RWPE2 (cell line): ENCODE measurements at regions not wholly inside any gene's neighbourhood (a gene's known extent, or its start where the extent isn't known, plus 50 kb on each side); places are given as distances from the start of the nearest gene placed in this dataset.

Source experiments
- ATAC-seq: fragments of 200-7000 bp; cut with Tn5 transposase; 3 replicates; pipeline ENCODE4 v1.9.1; 2021; ENCODE audit warnings: low read depth
- DNase-seq: peaks from one replicate; pipeline ENCODE4 v3.0.0-alpha.2; 2020; ENCODE audit warnings: low spot score
- H3K27ac ChIP-seq: fragments of 450-650 bp; 2 replicates; pipeline ENCODE4 v1.5.1; 2017; ENCODE audit warnings: mild to moderate bottlenecking; ENCODE audit not compliant: poor library complexity, severe bottlenecking
- H3K27me3 ChIP-seq: fragments of 250-450 bp; sonication (Bioruptor Pico); 2 replicates; pipeline ENCODE4 v1.5.1; 2021; ENCODE audit warnings: mild to moderate bottlenecking, moderate library complexity; ENCODE audit not compliant: insufficient read depth, poor library complexity, severe bottlenecking
- H3K36me3 ChIP-seq: fragments of 250-450 bp; sonication (Bioruptor Pico); 2 replicates; pipeline ENCODE4 v1.5.1; 2020; ENCODE audit warnings: low read depth, mild to moderate bottlenecking, moderate library complexity
- H3K4me1 ChIP-seq: fragments of 250-450 bp; sonication (Bioruptor Pico); 2 replicates; pipeline ENCODE4 v1.5.1; 2021; ENCODE audit warnings: mild to moderate bottlenecking, moderate library complexity; ENCODE audit not compliant: insufficient read depth, poor library complexity, severe bottlenecking
- H3K4me3 ChIP-seq: fragments of 250-450 bp; sonication (Bioruptor Pico); 2 replicates; pipeline ENCODE4 v1.5.1; 2021; ENCODE audit warnings: mild to moderate bottlenecking, moderate library complexity; ENCODE audit not compliant: severe bottlenecking
- H3K9me3 ChIP-seq: fragments of 250-450 bp; sonication (Bioruptor Pico); 2 replicates; pipeline ENCODE4 v1.5.1; 2021; ENCODE audit warnings: mild to moderate bottlenecking, moderate library complexity; ENCODE audit not compliant: severe bottlenecking
- CTCF ChIP-seq: fragments of 450-650 bp; IDR thresholded peaks from one replicate; pipeline ENCODE4 v1.5.1; 2017; ENCODE audit warnings: mild to moderate bottlenecking, moderate library complexity; ENCODE audit not compliant: poor library complexity, severe bottlenecking

- H3K4me3 ChIP-seq: no peak overlapping the region
- H3K27me3 ChIP-seq: no peaks in the 10 kb centered on the region
- H3K9me3 ChIP-seq: no peaks in the 10 kb centered on the region
- no peak overlapping the region for H3K27ac ChIP-seq
- ATAC-seq (no peak), DNase-seq (no peak)
- H3K36me3 ChIP-seq: no peaks in the 10 kb centered on the region
- no peak for TF ChIP-seq CTCF
- H3K4me1 ChIP-seq: no peaks in the 10 kb centered on the region
Measured at GRCh38 chr11:106409671-106410070, 332.2 kb downstream of the AASDHPPT start.

- Histone ChIP-seq H3K9me3 (no peaks in the 10 kb centered on the region), H3K4me1 (no peaks in the 10 kb centered on the region), H3K4me3 (no peak overlapping the region), H3K27me3 (no peaks in the 10 kb centered on the region), H3K36me3 (no peaks in the 10 kb centered on the region), H3K27ac (no peak overlapping the region)
- ATAC-seq: no peak
- no peak for TF ChIP-seq CTCF
- no peak for DNase-seq
Measured at GRCh38 chr11:106410902-106411301, 333.4 kb downstream of the AASDHPPT start.

GRCh38 chr11:106413222-106413621, 335.8 kb downstream of the AASDHPPT start:
- Histone ChIP-seq H3K27me3 (no peaks in the 10 kb centered on the region), H3K4me1 (no peaks in the 10 kb centered on the region), H3K36me3 (no peaks in the 10 kb centered on the region), H3K27ac (no peak overlapping the region), H3K9me3 (no peaks in the 10 kb centered on the region), H3K4me3 (no peak overlapping the region)
- no peak for TF ChIP-seq CTCF
- ATAC-seq: no peak
- DNase-seq: no peak

- TF ChIP-seq CTCF: no peak
- H3K27ac ChIP-seq: no peak overlapping the region
- no peaks in the 10 kb centered on the region for H3K9me3 ChIP-seq
- H3K27me3 ChIP-seq: no peaks in the 10 kb centered on the region
- no peaks in the 10 kb centered on the region for H3K4me1 ChIP-seq
- no peaks in the 10 kb centered on the region for H3K36me3 ChIP-seq
- no peak overlapping the region for H3K4me3 ChIP-seq
- ATAC-seq (no peak), DNase-seq (no peak)
Measured at GRCh38 chr11:106415510-106415909, 338.0 kb downstream of the AASDHPPT start.

- Histone ChIP-seq H3K27ac (no peak overlapping the region), H3K4me1 (peaks cover 17% of the 10 kb centered on the region), H3K36me3 (no peaks in the 10 kb centered on the region), H3K9me3 (no peaks in the 10 kb centered on the region), H3K27me3 (no peaks in the 10 kb centered on the region), H3K4me3 (no peak overlapping the region)
- no peak for DNase-seq
- no peak for TF ChIP-seq CTCF
- ATAC-seq: no peak
Measured at GRCh38 chr11:106418791-106419190, 341.3 kb downstream of the AASDHPPT start.
